HTR-8/SVneo (cell line): ENCODE measurements at regions not wholly inside any gene's neighbourhood (a gene's known extent, or its start where the extent isn't known, plus 50 kb on each side); places are given as distances from the start of the nearest gene placed in this dataset.
A peak's percentile ranks its signal among the peaks of the same experiment; 100 is the strongest.

ENCODE experiments used
- DNase-seq: peaks from one replicate; pipeline ENCODE4 v3.0.0; 2011; ENCODE audit warnings: low spot score, mixed read lengths; ENCODE audit not compliant: insufficient read length
- FAIRE-seq: peaks from 2 replicates; lab custom pipeline; 2011; peaks lifted over from hg19 to GRCh38; lab: Jason Lieb, UNC

DNA sequence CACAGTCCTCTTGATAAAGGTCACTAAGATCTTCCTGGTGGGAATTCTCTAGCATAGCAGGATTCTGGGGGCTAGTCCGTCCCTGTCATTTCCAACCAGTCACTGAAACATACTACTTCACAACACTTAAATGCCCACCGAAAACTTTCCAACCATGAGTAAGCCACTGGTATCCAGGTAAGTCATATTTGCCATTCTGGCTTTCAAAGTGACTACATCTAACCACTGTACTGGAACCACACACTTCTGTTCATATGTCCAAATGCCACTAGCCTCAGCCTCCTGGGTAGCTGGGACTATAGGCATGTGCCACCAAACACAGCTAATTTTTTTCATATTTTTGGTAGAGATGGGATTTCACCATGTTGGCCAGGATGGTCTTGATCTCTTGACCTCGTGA lies 64.3 kb upstream of the VANGL1 start:
- DNase-seq (no peak), FAIRE-seq (no peak)

DNA sequence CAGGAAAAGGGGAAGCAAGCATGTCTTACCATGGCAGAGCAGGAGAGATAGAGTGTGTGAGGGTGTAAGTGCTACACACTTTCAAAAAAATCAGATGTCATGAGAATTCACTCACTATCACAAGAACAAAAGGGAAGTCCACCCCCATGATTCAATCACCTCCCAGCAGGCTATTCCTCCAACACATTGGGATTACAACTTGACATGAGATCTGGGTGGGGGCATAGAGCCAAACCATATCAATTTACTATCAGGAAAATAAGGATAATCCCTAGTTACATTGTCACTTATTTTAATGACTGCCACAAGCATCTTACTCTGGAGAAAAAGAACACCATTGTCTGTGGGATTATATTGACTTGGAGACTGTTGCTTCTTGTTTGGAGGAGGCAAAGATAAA lies 66.1 kb upstream of the VANGL1 start:
- no peak for DNase-seq
- FAIRE-seq = no peak

DNA sequence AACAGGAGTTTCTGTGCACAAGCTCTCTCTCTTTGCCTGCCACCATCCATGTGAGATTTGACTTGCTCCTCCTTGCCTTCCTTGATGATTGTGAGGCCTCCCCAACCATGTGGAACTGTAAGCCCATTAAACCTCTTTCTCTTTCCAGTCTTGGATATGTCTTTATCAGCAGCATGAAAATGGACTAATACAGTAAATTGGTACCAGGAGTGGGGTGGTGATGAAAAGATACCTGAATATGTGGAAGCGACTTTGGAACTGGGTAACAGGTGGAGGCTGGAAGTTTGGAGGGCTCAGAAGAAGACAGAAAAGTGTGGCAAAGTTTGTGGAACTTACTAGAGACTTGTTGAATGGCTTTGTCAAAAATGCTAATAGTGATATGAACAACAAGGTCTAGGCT lies 69.1 kb upstream of the VANGL1 start:
- FAIRE-seq = no peak
- DNase-seq = no peak

DNA sequence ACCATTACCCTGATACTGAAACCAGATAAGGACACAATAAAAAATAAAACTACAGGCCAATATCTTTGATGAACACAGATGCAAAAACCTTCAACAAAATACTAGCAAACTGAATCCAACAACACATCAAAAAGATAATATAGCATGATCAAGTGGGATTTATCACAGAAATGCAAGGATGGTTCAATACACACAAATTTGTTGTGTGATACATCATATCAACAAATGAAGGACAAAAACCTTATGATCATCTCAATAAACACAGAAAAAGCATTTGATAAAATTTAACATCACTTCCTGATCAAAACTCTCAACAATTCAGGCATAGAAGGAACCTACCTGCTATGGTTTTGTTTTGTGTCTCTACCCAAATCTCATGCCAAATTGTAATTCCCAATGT lies 74.3 kb upstream of the VANGL1 start:
- FAIRE-seq (no peak), DNase-seq (no peak)

DNA sequence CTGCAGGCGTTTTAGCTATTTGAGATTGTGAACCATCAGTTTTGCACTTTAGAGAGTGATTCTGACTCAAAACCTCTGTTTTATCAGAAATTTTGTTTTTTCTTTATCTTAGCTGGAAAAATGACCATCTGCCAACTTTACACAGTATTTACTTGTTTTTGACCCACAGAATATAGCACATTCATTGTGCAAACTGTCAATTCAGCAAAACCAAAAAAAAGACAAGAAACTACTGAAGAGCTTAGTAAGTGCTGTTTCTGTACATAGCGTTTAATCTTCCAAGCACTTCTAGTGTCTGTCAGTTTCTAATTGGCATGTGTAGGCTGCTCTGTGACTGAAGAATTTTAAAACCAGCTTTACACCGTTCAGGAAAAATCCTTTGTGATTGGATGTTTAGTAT lies 76.0 kb upstream of the VANGL1 start:
- DNase-seq = no peak
- no peak for FAIRE-seq

DNA sequence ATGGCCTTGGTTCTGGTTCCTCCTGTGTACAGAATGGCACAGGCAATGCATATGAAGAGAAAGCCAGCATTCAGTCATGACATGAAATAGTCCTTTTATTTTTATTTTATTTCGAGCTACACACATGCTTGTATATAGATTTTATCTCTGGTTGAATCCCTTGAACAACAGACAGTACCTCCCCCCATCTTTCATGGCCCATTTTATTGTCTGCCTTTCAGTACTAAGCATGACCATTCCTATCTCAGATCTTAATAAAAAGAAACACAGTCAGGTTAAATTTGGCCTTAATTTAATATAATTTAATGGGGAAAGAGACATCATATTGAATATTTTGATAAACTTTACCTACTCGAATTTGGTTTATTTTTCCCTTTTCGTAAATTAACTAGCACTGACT lies 76.4 kb upstream of the VANGL1 start:
- FAIRE-seq = no peak

DNA sequence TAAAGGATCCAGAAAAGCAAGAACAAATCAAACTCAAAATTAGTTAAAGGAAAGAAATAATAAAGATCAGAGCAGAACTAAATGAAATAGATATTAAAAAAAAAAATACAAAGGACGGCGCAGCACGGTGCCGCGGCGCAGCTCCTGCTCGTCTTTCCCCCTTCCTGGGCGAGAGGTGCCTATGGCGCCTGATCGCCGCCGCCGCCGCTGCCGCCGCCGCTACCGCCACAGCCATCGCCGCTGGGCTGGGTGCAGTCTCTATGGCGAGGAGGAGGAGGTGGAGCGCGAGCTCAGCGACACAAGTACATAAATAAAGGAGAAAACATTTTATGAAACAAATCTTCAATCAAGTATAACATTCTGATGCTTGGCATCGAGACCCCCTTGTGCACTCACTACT lies 77.6 kb upstream of the VANGL1 start:
- FAIRE-seq (no peak), DNase-seq (no peak)

More for the DNA sequence above, 76.4 kb upstream of the VANGL1 start:
- DNase-seq = no peak

DNA sequence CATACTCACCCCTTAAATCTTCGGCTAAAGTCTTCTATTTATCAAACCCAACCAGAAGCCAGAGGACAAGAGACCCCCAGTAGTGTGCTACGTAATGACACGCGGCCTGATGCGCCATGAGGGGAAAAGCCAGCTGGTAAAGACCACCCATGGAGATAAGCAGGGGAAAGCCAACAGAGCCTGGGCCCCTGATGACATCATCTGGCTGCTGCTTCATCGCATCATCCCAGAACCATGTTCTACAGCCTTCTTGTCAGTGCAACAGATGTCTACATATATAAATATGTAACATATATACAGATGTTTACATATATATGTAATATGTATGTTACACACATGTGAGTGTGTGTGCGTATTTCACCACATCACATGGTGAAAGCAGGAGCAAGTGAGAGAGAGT lies 81.7 kb upstream of the VANGL1 start:
- FAIRE-seq = no peak
- DNase-seq = no peak

DNA sequence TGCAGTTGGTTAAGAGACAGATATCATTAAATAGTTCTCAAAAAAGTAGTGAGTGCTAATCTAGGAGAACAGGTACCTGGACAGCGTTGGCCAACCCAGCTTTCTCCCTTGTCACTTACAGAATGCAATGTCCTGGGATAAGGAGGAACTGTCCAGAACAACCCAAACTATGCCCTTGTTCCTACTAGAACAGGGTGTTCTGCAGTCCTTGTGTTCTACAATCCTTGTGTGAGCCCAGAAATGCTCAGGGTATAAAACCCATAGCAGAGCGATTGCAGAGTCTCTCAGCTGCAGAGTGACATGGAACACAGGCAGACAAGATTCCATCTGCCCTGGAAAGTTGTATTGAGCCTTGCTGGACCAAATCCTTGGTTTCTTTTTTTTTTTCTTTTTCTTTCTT lies 83.5 kb upstream of the VANGL1 start:
- no peak for FAIRE-seq

DNA sequence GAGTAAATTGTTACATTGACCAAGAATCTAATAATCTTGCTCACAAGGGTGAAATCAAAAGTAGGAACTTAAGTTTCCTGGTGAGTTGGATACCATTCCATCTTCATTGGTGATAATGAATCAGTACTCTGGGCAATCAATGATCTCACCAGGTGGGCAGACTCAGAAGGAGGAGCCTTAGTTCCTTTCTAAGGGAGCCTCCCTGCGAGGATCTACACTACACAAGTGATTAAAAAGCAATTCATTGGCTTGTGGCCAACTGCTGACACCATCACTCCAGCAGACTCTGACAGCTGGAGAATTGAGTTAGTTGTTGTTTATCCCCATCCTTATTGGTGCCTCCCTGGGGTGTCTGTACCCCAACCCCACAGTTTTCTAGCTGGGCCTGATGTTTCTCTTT lies 84.1 kb upstream of the VANGL1 start:
- DNase-seq (no peak), FAIRE-seq (no peak)

More for the DNA sequence above, 83.5 kb upstream of the VANGL1 start:
- no peak for DNase-seq

DNA sequence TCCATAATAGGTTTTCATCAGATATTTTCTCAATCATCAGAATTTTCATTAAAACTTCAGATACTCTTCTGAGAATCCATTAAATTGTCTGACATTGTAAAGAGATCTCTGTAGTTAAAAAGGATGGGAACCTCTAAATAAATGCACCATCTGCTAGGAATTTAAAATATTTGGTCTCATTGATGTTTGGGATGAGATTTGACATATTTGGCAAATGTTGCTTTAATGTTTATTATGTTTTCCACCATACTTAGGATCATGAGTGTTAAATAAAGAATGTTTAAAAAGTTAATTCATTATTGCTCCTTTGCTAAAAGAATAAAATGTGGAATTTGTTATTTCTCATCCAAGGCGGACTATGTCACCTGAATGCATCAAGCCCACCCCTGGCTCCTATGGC lies 85.5 kb upstream of the VANGL1 start:
- DNase-seq (no peak), FAIRE-seq (no peak)

DNA sequence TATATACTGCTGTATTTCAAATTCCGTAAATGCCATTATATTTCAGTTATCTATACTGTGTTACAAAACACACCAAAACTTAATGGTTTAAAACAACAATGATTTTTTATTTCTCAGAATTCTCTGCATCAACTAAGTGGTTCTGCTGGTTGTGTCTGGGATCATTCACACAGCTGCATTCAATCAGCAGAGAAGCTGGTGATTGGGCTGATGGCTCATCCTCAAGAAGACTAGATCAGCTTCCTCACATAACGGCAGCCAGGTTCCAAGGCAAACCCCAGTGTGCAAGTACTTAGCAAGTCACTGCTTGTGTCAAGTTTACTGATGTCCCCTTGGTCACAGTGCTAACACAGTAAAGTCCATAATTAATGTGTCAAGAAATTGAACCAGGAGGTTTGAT lies 86.3 kb upstream of the VANGL1 start:
- DNase-seq (no peak), FAIRE-seq (no peak)

DNA sequence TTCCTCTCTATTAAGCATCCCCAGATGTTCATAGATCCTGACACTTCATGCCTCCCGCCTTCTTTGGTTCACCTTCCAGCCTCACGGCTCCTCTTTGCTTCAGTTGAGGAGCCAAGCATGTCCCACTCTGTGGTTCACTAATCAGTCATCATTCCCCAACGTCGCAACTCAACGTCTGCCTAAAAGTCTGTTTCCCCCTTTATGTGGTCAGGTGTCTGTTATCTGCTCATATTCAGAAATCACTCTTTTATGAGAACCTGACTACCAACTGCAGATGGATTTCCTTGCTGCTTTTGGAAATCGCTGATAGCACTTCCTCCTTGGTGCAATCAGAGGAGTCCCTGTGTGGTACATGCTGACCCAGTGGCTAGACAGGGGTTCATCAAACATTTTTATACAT lies 94.1 kb upstream of the VANGL1 start:
- FAIRE-seq = no peak
- no peak for DNase-seq

DNA sequence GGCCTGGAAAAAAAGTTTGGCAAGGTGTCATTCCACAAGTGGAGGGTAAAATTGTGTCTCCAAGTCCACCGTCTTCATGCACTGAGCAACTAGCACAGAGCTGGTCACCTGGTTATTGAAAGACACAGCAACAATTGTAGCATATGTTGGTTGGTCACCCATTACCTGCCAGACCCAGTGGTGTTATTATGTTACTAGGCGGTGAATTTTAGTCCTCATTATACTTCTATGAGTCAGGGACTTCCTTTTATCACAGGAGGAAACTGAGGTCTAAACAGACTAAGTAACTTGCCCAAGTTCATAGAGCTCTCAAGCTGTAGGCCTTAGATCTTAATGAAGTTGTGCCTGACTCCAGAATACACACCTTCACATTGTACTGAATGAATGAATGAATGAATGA lies 94.9 kb upstream of the VANGL1 start:
- DNase-seq = no peak
- no peak for FAIRE-seq

DNA sequence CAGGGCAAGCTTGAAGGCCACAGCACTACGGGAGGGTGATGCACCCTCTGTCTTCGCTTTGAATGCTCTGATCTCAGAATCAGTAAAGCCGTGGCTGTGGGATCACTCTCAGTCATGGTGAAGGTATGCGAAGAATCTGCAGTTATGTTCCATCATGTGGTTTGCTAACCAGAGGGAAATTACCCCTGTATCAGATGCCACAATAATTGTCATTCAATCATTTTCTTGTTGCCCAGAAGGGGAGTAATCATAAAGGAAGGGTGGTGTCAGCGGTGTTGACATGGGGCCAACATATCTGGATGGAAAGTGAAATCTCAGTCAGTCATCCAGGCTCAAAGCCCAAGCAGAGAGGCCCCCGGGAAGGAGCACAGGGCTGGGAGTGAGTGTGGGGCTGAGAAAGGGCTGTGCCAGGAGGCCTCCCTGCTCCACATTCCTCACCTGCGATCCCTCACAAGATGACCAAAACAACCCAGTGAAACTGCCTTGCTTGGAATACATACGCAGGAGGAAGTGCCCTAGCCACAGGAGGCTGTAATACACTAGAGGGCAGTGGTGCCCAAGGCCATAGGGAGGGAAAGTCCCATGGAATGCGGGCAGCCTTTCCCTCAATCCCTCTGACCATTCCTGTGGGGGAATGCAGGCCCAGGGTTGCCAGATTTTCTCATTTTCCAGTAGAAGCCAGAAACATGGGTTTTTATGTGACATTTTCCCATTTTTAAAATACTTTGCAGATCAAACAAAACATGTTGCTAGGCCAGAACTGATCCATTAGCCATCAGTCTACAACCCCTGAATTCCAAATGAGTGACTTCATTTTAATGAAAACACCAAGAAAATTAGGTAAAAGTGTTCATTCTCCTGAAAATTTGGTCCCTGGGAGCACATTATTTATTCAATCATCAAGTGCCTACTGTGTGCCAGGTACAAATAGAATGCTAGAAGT lies 95.7 kb upstream of the VANGL1 start:
- peak; percentile 79 for FAIRE-seq
- peak; percentile 81 for DNase-seq

DNA sequence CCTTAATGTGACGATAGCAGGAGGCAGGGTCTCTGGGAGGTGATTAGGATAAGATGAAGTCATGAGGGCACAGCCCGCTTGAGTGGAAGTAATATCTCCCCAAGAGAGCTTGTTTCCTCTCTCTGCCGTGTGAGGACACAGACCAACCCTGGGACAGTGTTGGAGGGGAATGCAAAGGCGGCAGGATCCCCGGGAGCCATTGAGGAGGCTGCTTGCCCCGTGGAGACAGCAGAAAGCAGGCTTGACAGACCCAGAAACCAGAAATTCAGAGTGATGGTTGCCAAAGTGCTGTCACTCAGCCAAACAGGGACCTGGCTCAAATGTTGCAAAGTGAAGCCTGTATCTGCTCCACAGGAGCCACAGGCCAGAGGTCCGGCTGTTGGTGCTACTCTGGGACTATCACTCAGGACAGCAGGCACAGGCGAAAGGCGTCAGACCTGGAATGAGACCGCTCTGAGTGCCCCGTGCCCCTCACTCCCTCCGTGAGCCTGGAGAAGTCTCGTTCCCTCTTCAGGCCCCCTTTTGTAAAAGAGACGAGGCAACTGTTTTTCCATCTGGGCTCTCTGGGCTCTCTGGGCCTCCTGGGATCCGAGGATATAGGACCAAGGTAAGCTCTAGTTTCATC lies 96.6 kb upstream of the VANGL1 start:
- FAIRE-seq (no peak), DNase-seq (no peak)

DNA sequence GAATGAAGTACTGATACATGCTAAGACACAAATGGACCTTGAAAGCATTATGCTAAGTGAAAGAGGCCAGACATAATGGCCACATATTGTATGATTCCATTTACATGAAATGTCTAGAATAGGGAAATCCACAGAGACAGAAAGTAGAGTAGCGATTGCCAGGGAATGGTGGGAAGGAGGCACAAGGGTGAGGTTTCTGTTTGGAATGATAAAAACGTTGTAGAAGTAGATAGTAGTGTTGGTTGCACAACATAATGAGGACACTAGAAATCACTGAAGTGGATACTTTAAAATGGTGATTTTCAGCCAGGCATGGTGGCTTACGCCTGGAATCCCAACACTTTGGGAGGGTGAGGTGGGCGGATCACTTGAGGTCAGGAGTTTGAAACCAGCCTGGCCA lies 97.6 kb upstream of the VANGL1 start:
- no peak for DNase-seq

DNA sequence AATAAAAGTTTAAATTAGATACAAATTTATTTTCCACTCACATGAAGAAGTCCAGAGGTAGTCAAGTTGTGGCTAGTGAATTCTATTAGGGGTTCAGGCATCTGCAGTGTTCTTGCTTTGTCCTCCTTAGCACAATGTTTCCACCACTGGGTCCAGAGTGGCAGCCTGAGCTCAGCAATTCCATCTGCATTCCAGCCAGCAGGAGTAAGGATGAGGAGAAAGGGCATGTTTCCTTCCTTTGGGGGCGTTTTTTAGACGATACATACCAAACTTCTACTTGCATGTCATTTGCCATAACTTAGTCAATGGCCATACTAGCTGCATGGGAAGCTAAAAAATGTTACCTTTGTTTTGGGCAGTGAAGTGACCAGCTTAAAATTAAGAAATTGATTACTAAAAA lies 98.5 kb upstream of the VANGL1 start:
- no peak for FAIRE-seq
- no peak for DNase-seq

More for the DNA sequence above, 97.6 kb upstream of the VANGL1 start:
- FAIRE-seq = no peak

DNA sequence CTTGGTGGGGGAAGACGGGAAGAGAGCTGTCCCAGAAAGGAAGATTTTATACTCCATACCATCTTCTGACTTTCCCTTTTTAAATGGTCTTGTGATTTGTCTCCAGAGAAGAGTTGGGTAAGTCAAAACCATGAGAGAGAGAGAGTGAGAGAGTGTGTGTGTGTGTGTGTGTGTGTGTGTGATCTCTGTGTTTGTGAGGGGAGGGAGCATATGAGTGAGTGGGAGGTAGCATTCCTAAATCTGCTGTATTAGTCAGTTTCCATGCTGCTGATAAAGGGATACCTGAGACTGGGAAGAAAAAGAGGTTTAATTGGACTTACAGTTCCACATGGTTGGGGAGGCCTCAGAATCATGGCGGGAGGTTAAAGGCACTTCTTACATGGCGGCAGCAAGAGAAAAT lies 102.0 kb upstream of the VANGL1 start:
- FAIRE-seq (no peak), DNase-seq (no peak)

DNA sequence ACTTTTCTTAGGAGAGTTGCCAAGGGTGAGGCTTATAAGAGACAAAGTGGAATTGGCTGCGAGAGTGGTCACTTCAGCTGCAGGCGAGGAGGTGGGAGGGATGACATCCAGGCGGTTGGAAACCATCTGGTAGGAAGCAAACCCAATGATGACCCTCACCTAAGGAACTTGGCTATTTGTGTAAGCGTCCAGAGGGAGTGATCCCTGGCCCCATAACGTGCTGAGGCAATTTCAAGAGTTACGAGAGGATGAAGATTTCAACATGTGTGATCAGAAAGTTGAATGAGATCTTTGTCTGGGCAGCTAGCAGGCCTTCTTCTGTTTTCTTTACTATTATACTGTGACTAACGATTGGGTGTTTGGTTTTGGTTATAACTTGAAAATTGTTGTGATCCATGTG lies 102.7 kb upstream of the VANGL1 start:
- no peak for DNase-seq
- FAIRE-seq = no peak

DNA sequence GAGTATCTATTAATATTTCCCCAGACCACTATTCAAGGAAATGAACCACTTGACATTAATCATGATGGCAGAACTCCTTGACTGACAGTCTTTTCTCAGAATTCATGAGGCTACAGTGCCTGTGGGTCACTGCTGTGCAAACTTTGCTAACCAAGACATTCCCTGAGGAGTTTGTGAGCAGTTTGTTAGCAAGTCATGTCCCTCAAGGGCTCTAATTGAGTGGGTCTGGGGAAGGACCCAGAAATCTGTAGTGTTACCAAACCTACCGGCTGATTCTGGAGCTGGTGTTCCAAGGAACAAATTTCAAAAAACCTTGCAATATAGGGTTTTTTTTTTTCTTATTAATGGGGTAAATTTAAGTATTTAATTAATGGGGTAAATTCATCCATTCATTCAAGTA lies 103.2 kb upstream of the VANGL1 start:
- DNase-seq = no peak
- FAIRE-seq = no peak

DNA sequence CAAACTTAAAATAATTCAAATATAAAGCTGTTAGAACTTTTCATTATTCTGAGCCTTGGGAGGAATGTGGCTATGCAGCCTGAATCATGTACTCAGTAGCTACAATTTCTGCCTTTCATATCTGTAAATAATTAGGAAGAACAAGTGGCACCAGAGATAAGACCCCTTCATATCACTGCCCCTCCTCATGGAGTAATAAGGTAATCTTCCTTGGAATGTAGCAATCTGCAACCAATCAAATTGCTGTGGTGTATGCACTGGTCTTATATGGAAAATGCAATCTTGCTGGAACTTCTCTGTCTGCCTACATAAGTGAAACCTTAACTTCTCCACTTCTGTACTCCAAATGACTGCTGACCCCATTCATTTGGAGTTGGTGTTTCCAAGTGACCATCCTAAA lies 104.4 kb upstream of the VANGL1 start:
- no peak for FAIRE-seq

More for the DNA sequence above, 104.4 kb upstream of the VANGL1 start:
- DNase-seq = no peak
